ENCODE measurements at regions not wholly inside any gene's neighbourhood (a gene's known extent, or its start where the extent isn't known, plus 50 kb on each side); places are given as distances from the start of the nearest gene placed in this dataset.

DNA sequence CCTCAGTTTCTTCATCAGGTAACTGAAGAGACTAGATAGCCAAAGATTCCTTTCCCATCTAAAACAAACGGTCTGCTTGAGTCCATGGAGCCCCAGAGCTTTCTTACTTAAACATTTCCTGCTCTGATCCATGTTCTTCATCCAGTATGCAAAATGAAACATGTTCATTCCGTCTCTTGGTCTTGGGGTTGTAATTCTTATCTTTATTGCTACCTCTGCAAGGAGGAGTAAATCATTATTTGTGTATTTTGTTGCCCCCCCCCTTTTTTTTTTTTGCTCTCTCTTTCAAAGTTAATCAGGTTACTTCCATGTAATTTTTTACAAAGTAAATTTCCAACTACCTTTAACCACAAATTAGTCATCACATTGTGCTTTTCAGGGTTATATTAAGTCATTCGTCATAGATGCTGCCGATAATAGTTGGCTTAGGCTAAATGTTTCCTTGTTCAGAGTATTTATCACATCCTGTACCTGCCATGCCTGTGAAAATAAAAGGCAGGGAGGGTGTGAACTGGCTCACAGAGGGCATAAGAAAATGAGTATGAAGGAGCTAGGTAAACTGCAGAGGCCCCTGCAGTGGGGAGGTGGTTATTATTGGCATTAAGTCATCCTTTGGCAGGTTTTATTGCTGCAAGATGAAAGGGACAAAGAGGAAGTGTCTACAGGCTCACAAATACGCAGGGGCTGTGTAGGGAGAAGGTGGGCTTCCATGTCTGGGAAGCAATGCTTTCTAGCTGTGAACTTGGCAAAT, 76.7 kb upstream of the HS3ST1 start:
- Histone ChIP-seq H3K36me3 (ENCODE audit: control insufficient read depth in 2 of 2, extremely low read depth in 1 of 2, insufficient read depth in 2 of 2, low read length in 2 of 2) (no peaks in the 10 kb centered on the region), H3K4me2 (ENCODE audit: control insufficient read depth, extremely low read depth, insufficient read depth, low read depth, low read length) (peak overlapping the region; percentile 49), H3K4me1 (ENCODE audit: control insufficient read depth, extremely low read depth, insufficient read depth, low read length) (peaks cover 24% of the 10 kb centered on the region), H3K4me3 (ENCODE audit: control insufficient read depth in 2 of 3, extremely low read depth in 1 of 3, insufficient read depth in 2 of 3, low read depth in 1 of 3, low read length in 3 of 3) (no peak overlapping the region), H3K9ac (ENCODE audit: control insufficient read depth, extremely low read depth, insufficient read depth, low read length) (peak overlapping the region; percentile 47), H3K27me3 (ENCODE audit: control insufficient read depth, extremely low read depth, insufficient read depth, low read length) (no peaks in the 10 kb centered on the region), H3K9me1 (ENCODE audit: control insufficient read depth, extremely low read depth, insufficient read depth, low read length) (no peaks in the 10 kb centered on the region), H2AFZ (ENCODE audit: control insufficient read depth, low read length) (no peak overlapping the region), H3K27ac (ENCODE audit: control insufficient read depth, insufficient read depth, low read length) (peak overlapping the region; percentile 77), H3K9me3 (ENCODE audit: control insufficient read depth, low read depth, low read length) (no peaks in the 10 kb centered on the region), H4K20me1 (ENCODE audit: control insufficient read depth, extremely low read depth, insufficient read depth, low read length) (no peaks in the 10 kb centered on the region), H3K79me2 (ENCODE audit: control insufficient read depth, insufficient read depth, low read length) (no peaks in the 10 kb centered on the region)
- peak; percentile 91 for DNase-seq (ENCODE audit: low read depth, low spot score)
- peak; percentile 90 for FAIRE-seq
- dilution Hi-C loops (cut with MboI; ENCODE audit: extremely low pct_ligation_motif_present, low sequenced_read_pairs), result no loop called here
- no peak for TF ChIP-seq EZH2 (IDR thresholded peaks at IDR 0.05; ENCODE audit: low read length)
- TF ChIP-seq, protein P1, sequence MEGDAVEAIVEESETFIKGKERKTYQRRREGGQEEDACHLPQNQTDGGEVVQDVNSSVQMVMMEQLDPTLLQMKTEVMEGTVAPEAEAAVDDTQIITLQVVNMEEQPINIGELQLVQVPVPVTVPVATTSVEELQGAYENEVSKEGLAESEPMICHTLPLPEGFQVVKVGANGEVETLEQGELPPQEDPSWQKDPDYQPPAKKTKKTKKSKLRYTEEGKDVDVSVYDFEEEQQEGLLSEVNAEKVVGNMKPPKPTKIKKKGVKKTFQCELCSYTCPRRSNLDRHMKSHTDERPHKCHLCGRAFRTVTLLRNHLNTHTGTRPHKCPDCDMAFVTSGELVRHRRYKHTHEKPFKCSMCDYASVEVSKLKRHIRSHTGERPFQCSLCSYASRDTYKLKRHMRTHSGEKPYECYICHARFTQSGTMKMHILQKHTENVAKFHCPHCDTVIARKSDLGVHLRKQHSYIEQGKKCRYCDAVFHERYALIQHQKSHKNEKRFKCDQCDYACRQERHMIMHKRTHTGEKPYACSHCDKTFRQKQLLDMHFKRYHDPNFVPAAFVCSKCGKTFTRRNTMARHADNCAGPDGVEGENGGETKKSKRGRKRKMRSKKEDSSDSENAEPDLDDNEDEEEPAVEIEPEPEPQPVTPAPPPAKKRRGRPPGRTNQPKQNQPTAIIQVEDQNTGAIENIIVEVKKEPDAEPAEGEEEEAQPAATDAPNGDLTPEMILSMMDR (optimal IDR thresholded peaks at IDR 0.05 in 1 of 3, IDR thresholded peaks at IDR 0.05 in 1 of 3, conservative IDR thresholded peaks at IDR 0.05 in 1 of 3; ENCODE audit: extremely low read depth in 1 of 3, insufficient read depth in 2 of 3, low read length in 3 of 3), result no peak

GRCh38 chr4:11503166-11503565, 74.5 kb upstream of the HS3ST1 start:
- H4K20me1 ChIP-seq (ENCODE audit: control insufficient read depth, extremely low read depth, insufficient read depth, low read length), result no peaks in the 10 kb centered on the region
- H3K9me3 ChIP-seq (ENCODE audit: control insufficient read depth, low read depth, low read length), result no peaks in the 10 kb centered on the region
- H3K36me3 ChIP-seq (ENCODE audit: control insufficient read depth in 2 of 2, extremely low read depth in 1 of 2, insufficient read depth in 2 of 2, low read length in 2 of 2), result no peaks in the 10 kb centered on the region
- H3K4me3 ChIP-seq (ENCODE audit: control insufficient read depth in 2 of 3, extremely low read depth in 1 of 3, insufficient read depth in 2 of 3, low read depth in 1 of 3, low read length in 3 of 3), result no peak overlapping the region
- H3K79me2 ChIP-seq (ENCODE audit: control insufficient read depth, insufficient read depth, low read length), result no peaks in the 10 kb centered on the region
- H3K4me1 ChIP-seq (ENCODE audit: control insufficient read depth, extremely low read depth, insufficient read depth, low read length), result peaks cover 28% of the 10 kb centered on the region
- no peaks in the 10 kb centered on the region for H3K9me1 ChIP-seq (ENCODE audit: control insufficient read depth, extremely low read depth, insufficient read depth, low read length)
- dilution Hi-C loops (cut with MboI; ENCODE audit: extremely low pct_ligation_motif_present, low sequenced_read_pairs), result no loop called here
- FAIRE-seq (peak; percentile 44), DNase-seq (ENCODE audit: low read depth, low spot score) (no peak)
- no peak overlapping the region for H3K4me2 ChIP-seq (ENCODE audit: control insufficient read depth, extremely low read depth, insufficient read depth, low read depth, low read length)
- H3K27ac ChIP-seq (ENCODE audit: control insufficient read depth, insufficient read depth, low read length), result no peak overlapping the region
- TF ChIP-seq, protein P1 (optimal IDR thresholded peaks at IDR 0.05 in 1 of 3, IDR thresholded peaks at IDR 0.05 in 1 of 3, conservative IDR thresholded peaks at IDR 0.05 in 1 of 3; ENCODE audit: extremely low read depth in 1 of 3, insufficient read depth in 2 of 3, low read length in 3 of 3), result no peak
- TF ChIP-seq EZH2 (IDR thresholded peaks at IDR 0.05; ENCODE audit: low read length), result no peak
- no peak overlapping the region for H3K9ac ChIP-seq (ENCODE audit: control insufficient read depth, extremely low read depth, insufficient read depth, low read length)
- peak overlapping the region; percentile 57 for H2AFZ ChIP-seq (ENCODE audit: control insufficient read depth, low read length)
- H3K27me3 ChIP-seq (ENCODE audit: control insufficient read depth, extremely low read depth, insufficient read depth, low read length), result no peaks in the 10 kb centered on the region

Data from keratinocyte (primary cell).